CD4-positive, alpha-beta T cell treated with Interferon gamma for 1 hour (primary cell): ENCODE measurements at regions not wholly inside any gene's neighbourhood (a gene's known extent, or its start where the extent isn't known, plus 50 kb on each side); places are given as distances from the start of the nearest gene placed in this dataset.
"Not testable (repeated sequence)": the region's sequence is repeated elsewhere in the genome, so short reads cannot be mapped to it uniquely, and the experiment has no call there.

Experiments used
- DNase-seq: peaks from one replicate; pipeline ENCODE4 v3.0.0-alpha.2; 2020

DNA sequence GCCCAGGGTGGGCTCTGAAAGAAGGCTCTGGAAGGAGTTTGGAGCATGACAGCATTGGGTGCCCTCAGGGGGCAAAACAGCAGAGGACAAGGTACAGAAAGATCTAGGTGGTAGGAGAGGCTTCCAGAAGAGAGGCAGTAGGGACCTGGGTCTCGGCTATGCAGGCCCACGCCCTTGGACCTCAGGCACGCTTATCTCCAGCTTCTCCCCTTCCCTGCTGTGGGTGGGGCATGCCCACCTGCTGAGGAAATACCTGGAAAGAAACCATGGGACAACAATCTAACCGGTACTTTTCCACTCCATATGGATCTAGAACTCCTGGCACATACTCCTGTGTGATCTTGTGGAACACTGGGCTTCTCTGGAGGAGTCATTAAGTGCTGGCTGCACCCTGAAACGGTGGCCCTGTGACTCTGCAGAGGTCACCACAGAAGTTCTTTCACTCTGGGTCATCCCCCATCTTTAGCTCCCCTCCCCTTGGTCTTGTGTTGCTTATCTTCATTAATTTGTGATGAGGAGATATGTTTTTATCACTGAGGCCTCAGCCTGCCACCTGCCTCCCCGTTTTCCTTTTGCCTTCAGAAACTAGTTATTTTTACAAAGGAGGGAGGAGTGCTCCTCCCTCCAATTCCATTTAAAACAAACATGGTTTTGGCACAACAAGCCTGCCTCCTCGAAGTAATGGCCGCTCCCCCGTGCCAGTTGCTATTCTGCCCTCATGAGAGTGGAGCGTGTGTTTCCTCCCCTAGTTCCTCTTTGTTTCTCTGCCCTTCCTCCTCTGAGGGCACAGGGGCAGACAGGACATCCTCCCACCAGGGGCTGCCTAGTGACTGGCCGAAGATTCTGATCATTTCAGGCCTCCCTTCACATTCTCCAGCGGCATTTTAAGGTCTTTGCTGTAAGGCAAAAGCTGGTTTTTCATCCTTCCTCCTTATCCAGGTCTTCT is 78.0 kb upstream of the ATP5PO start:
- DNase-seq: peak; percentile 8

DNA sequence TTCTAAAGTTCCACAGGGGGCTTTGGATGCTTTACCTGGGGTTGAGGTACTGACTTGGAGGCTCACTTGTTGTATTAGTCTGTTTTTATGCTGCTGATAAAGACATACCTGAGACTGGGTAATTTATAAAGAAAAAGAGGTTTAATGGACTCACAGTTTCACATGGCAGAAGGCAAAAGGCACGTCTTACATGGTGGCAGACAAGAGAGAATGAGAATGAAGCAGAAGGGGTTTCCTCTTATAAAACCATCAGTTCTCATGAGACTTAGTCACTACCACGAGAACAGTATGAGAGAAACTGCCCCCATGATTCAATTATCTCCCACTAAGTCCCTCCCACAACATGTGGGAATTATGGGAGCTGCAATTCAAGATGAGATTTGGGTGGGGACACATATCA is 76.8 kb upstream of the ATP5PO start:
- DNase-seq: not testable (repeated sequence)

DNA sequence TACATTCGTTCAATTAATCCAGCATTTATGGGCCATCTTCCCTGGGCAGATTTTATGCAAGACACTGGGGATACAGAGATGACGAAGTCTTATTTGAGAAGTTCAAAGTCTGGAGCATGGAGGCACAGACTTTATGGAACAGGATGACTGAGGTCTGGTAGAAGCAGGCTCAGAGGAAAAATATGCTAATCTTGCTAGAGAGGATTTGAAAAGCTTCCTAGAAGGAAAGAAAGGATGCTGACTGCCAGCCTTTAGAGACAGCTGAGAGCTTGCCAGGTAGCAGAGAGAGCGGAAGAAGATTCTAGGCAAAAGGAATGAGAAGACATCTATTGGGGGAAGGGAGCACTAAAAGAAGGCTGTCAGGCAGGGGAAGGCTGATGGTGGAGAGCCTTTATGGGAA is 75.5 kb upstream of the ATP5PO start:
- DNase-seq: no peak

DNA sequence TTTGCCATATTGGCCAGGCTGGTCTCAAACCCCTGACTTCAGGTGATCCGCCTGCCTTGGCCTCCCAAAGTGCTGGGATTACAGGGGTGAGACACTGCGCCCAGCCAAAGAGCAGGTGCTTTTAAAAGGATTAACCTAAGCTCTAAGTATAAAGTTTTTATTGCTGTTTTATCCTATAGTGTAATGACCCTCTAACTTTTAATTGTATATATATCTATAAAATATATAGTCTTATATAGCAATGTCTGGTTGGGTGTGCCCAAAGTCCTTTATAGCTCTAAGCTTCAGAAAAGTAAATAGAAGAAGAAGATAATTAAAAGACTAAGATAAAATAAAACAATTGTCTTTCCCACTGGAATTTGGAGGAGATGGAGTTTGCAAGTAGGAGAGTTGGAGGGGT is 73.8 kb upstream of the ATP5PO start:
- no peak for DNase-seq

DNA sequence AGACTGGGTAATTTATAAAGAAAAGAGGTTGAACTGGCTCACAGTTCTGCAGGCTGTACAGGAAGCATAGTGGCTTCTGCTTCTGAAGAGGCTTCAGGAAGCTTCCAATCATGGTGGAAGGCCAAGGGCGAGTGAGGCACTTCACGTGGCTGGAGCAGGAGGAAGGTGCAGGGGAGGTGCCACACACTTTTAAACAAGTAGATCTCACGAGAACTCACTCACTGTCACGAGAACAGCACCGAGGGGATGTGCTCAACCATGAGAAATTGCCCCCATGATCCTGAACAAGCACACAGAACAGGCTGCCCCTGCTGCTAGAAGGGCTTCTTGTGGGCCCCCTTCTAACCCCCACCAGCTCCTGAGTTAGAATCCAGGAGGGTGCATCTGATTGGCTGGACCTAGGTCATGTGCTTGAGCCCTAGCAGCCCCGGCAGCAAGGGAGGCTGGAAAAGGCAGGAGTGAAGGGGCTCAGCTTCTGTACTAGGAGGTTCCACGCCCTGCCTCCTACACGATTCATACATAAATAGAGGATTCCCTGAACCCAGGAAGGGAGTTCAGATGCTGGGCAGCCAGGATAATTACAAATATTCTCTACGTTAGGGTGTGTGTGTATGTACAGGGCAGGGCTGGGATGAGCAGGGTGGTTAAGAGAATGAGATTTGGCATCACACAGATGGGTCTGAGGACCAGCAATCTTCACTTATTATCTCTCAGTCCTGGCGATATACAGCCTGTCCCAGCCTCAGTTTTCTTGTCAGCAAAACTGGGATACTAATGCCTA is 72.8 kb upstream of the ATP5PO start:
- no peak for DNase-seq

DNA sequence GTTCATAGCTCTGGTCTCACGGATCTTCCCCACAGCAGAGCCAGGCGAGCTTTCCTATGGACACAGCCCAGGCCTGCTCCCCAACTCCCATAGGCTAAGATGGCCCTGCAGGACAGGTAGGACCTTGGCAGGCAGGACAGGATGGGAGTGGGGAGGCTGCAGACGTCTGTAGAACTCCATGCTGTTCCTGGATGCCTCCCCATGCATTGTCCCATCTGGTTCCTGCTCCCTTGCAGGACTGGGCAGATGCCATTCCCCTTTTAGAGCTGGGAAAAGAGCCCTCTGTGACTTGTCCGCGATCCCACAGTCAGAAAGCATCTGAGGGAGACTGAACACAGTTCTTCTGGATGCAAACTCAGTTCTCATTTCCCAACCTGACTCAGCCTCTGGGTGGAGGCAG is 71.9 kb upstream of the ATP5PO start:
- no peak for DNase-seq

DNA sequence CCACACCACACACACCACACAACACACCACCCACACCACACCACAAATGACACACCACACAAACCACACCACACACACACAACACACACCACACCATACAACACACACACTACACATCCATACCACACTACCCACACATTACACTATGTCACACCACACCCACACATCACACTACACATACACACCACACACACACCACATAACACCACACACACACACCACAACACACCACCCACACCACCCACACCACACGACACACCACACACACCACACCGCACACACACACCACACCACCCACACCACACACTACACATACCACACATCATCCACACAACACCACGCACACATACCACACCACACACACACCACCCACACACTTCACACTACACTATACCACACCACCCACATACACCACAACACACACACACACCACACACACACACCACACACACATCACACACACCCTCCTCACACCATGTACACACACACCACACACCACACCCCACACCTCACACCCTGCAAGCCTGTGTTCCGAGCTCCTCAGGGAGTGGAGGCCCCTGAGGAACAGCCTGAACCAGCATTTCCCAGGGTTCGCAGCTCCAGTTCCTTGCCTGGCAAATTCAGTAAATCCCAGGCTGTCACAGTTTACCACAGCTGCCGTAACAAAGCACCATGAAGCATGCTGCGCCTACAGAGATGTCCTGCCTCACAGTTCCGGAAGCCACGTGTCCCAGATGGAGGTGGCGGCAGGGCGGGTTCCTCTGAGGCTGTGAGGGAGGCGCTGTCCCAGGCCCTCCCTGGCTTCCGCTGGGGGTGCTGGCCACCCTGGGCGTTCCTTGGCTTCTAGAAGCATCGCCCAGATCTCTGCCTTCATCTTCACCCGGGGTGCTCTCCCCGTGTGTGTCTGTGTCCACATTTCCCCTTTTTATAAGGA is 69.8 kb upstream of the ATP5PO start:
- DNase-seq: no peak

DNA sequence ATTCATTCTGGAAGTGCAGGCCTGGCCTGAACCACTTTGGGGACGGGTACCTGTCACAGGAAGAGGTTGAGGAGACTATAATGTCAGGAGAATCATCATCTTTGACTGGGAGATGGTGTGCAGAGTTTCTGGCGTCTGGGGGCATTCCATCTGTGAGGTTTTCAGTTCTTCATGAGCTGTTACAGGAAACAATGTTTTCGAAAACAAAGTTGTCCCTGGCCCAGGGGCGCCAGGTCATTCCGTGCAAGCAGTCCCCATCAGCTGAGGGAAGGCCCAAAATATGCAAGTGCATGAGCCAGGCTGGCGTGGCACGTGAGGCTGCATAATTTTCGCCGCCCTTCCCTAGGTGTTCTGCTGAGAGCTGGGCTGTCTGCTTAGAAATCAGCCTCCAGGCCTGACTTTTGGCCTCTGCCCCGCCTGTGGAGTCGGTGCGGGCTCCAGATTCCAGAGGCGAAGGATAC is 68.4 kb upstream of the ATP5PO start:
- no peak for DNase-seq

DNA sequence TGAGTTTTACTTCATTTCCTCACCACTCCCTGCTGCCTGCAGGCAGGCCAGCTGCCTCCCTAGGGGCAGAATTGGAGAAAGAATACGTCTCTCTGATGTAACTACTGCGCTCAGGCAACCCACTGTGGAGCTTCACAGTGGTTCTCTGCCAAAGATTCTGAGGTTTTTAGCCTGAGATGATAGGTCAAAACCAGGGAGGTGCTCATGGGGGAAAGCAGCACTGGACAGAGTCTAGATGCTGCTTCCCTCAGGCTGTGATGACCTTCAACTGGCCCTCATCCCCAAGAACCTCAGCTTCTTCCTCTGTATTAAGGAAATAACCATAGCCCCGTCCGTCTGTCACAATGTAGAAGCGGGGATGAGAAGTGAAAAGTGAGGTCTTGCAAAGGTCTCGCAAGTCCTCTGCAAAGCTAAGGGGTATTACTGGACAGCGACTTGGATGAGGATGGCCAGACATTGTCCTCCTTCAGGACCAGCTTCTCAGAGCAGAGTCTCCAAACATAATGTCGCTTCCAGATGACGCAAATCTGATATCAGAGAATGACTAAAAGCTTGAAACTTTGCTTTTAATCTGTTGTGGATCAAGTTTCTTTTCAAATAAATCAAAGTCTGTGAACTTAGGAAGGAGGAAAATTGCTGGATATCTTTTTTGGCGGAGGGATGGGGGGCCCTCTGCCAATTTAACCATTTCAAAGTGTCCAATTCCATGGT is 65.9 kb upstream of the ATP5PO start:
- DNase-seq: no peak

DNA sequence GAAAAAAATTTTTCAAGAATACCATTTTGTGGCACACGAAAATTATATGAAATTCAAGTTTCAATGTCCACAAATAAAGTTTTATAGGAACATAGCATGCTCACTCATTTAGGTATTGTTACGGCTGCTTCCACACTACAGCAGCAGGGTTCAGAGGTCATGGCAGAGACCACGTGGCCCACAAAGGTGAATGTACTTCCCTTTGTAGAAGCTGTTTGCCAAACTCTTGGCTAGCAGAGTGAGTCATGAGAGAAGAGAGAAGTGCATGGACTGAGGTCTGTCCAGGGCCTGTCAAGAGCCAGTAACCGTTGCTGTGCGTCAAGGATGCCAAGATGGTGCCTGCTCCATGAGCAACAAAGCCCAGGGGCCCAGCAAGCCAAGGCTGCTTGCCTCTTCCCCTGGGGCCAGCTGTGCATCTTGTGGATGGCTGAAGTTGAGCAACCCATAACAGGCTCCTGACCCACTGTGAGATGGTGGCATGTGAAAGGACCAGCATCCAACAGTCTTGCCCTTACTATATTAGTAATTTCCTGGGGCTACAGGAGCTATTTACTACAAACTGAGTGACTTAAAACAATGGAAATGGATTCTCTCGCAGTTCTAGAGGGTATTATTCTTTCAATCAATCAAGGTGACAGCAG is 64.8 kb upstream of the ATP5PO start:
- peak; percentile 21 for DNase-seq

DNA sequence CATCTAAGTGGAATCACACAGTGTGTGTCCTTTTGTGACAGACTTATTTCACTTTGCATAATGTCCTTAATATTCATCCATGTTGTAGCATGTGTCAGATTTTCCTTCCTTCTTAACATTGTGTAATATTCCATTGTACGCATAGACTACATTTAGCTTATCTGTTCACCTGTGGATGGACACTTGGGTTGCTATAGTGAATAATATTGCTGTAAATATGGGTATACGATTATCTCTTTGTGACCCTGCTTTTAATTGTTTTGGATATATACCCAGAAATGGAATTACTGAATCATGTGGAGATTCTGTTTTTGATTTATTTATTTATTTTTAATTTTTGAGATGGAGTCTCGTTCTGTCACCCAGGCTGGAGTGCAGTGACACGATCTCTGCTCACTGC is 63.0 kb upstream of the ATP5PO start:
- DNase-seq: no peak

DNA sequence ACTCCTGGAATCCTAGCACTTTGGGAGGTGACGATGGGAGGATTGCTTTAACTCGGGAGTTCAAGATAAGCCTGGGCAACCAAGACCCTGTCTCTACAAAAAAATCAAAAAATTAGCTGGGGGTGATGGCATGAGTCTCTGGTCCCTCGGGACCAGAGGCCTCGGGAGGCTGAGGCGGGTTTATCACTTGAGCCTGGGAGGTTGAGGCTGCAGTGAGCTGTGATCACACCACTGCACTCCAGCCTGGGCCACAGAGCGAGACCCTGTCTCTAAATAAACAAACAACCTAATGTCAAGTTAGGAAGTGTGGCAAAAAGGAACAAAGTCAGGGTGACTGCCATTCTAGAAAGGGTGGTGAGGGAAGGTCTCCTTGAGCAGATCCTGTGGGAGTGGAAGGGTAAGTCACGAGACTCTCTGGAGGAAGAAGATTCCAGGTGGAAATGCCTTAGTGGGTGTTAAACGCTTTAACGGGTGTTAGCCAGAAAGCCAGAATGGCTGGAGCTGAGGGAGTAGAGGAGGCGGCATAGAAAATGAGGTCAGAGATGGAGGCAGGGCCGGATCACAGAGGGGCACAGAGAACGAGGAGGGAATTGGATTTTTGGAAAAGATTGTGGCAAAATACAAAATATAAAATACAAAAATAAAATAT is 62.2 kb upstream of the ATP5PO start:
- DNase-seq: no peak

DNA sequence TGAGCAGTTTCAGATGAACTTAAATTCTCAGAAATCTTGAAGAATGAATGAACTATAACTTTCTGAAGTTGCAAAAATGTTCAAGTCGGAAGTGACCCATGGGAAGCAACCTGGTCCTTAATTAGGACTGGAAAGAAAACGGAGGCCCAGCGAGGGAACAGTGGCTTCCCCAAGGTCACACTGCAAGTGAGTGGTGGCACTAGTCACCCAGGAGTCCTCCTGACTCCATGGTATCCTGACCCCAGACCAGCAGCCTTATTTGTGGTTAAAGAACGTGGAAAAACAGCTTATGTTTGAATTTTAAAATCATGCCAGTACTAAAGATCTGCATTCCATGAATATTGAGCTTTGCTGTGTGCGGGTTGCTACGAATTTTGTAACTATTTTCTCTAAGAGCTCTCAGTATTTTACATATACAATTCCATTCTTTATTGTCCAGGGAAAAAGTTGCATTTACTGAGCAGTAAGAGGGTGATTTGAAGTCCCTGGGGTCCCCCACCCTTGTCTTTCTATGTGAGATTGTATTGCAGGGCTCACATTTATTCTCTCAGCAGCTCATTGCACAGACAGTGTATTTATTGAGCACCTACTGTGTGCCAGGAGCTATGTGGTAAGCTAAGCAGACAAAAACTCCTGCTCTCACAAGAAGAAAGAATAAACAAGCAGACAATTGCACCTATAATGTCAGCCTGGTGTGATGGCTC is 61.6 kb upstream of the ATP5PO start:
- DNase-seq: no peak

DNA sequence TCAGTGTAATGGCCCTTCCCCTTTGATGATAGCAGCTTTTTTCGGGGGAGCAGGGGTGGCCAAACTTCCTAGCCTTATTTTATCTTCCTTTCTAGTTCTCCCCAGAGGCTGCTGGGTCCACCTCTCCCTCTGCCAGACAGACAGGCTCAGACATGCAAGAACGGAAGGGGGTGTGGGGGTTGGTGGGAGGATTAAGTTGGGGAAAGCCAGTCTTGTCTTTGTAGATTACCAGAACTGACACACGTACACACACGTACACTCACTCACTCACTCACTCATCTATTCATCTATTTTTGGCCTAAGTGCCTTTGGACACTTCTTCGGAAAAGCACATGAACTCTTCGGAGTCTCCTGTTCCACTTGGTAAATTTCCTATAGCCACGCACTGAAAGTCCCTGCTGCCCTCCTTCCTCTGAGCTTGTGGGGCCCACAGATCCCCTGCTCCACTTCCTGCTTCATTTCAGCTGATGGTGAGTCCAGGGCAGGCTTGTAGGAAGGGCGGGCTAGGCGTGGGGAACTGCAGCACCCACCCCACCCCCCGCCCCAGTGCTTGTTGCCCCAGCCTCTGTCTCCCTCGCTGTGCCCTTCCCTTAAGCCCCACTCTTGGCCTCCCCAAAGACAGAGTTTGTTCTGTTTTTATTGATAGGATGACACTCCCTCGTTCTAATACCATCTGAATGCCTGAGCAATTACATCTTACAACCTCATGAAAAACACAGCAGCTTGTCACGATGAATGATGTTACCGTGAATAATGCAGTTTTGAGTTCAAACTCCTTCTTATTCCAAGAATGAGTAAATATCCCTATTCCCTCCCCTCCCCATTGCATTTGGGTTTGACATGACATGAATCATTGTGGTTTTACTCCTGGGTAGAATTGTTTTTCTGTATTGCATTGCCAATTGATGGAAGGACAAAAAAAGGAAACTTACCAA is 60.7 kb upstream of the ATP5PO start:
- DNase-seq: peak; percentile 43

DNA sequence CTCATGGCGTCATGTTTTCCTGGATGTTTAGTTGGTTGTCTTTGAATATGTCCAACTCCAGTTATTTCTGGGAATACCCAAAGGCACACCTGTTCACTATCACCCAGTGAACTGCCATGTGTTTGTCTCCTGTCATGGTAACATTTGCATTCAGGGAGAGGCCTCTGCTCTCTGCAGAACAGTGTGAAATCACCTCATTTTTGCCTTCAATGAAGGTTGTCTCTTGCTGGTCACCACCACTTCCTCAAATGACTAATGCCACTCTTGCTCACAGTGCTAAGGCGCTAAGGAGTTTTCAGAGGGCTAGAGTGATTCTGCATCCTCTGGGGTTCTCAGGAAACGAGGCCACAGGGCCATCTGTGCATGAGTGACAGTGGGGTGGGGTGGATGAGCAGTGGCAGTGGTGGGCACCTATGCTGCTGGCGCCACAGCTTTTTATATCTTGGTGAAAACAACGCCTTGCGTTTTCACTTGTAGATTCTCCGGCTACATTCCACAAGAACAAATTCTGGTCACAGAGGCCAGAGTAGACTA is 60.0 kb upstream of the ATP5PO start:
- peak; percentile 67 for DNase-seq

DNA sequence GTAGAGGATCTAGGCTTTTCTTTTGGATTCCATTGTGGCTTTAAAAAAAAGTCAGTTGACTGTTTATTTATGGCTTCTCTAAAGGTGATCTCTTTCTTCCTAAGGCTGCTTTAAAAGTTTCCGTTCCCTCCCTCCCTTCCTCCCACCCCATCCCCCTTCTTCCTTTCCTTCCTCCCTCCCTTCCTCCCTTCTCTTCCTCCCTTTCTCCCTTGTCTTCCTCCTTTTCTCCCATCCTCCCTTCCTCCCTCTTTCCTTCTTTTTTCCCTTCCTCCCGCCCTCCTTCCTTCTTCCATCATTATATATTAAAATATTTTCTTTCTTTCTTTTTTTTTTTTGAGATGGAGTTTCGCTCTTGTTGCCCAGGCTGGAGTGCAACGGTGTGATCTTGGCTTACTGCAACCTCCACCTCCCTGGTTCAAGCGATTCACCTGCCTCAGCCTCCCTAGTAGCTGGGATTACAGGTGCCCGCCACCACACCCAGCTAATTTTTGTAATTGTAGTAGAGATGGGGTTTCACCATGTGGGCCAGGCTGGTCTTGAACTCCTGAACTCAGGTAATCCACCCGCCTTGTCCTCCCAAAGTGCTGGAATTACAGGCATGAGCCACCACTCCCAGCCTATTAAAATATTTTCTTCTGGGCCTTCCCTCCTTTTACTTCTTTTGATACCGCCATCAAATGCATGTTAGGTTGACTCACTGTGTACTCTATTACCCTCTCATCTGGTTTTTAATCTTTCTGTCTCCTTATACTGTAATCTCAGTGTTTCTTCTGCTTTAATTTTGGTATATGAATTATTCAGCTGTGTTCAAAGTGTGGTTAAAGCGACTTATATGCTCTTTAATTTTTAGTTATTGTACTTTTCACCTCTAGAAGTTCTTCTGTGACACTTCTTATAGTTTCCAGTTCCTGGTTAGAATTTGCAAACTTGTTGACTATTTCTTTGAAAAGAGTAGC is 59.2 kb upstream of the ATP5PO start:
- no peak for DNase-seq

DNA sequence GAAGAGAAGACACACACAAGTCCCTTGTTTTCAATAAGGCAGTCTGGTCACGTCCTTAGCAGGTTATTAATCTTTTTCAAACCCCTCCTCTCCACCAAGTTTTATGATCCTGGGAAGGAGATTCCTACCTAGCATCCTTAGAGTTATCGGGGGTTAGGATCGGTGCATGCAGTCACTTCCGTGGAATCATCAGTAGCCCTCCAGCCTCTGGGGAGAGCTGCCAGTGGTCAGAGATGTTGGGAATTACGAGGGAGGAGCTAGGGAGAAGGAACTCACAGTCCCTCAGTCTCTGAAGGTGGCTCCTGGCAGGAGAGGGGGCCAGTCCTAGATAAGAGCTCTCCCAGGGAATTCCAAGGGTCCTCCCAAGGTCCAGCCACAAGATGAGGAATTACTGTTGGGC is 57.7 kb upstream of the ATP5PO start:
- DNase-seq: no peak

DNA sequence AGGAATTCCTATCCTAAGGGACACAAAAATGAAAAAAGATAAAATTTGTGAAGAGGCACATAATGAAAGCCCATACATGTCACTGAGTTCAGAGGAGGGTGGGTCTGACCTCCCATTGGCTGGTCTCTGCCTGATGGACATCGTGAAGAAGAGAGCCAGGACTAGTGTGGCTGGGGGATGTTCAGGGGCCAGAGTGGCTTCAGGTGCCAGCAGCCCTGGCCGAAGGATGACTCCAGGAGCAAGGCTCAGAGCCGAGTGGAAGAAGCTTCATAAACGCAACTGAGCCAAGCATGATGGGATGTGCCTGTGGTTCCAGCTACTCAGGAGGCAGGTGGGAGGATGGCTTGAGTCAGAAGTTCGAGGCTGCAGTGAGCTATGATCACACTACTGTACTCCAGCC is 56.9 kb upstream of the ATP5PO start:
- DNase-seq: no peak
